ENCODE measurements at regions not wholly inside any gene's neighbourhood (a gene's known extent, or its start where the extent isn't known, plus 50 kb on each side); places are given as distances from the start of the nearest gene placed in this dataset.
"Not testable (repeated sequence)": the region's sequence is repeated elsewhere in the genome, so short reads cannot be mapped to it uniquely, and the experiment has no call there.

GRCh38 chr5:85647349-85648127 lies 970.2 kb upstream of the COX7C start:
- no peaks in the 10 kb centered on the region for H3K27me3 ChIP-seq
- H3K27ac ChIP-seq = no peak overlapping the region
- H3K4me3 ChIP-seq = no peak overlapping the region
- no peaks in the 10 kb centered on the region for H3K4me1 ChIP-seq
- H3K9me3 ChIP-seq = peaks cover 3% of the 10 kb centered on the region
- no peak for TF ChIP-seq EP300 (IDR thresholded peaks at IDR 0.05)
- no peak for TF ChIP-seq CTCF (IDR thresholded peaks at IDR 0.05)
- no peak for TF ChIP-seq POLR2A (IDR thresholded peaks at IDR 0.05)
- TF ChIP-seq POLR2AphosphoS5 (IDR thresholded peaks at IDR 0.05) = no peak
- no peak for DNase-seq (ENCODE audit: low spot score in 2 of 2)
- no peaks in the 10 kb centered on the region for H3K36me3 ChIP-seq
- WGBS = 84% methylated on average over 25 of the region's 25 CpGs

- no peaks in the 10 kb centered on the region for H3K4me1 ChIP-seq
- no peak overlapping the region for H3K4me3 ChIP-seq
- peaks cover 3% of the 10 kb centered on the region for H3K9me3 ChIP-seq
- TF ChIP-seq CTCF (IDR thresholded peaks at IDR 0.05) (no peak), POLR2AphosphoS5 (IDR thresholded peaks at IDR 0.05) (no peak), EP300 (IDR thresholded peaks at IDR 0.05) (no peak), POLR2A (IDR thresholded peaks at IDR 0.05) (no peak)
- no peak overlapping the region for H3K27ac ChIP-seq
- H3K36me3 ChIP-seq = no peaks in the 10 kb centered on the region
- no peak for DNase-seq (ENCODE audit: low spot score in 2 of 2)
- no peaks in the 10 kb centered on the region for H3K27me3 ChIP-seq
- 68% methylated on average over 4 of the region's 4 CpGs for WGBS
Observed at GRCh38 chr5:85648495-85648894, 969.2 kb upstream of the COX7C start.

- TF ChIP-seq POLR2AphosphoS5 (IDR thresholded peaks at IDR 0.05) = no peak
- TF ChIP-seq EP300 (IDR thresholded peaks at IDR 0.05) = no peak
- TF ChIP-seq CTCF (IDR thresholded peaks at IDR 0.05) = no peak
- no peak for TF ChIP-seq POLR2A (IDR thresholded peaks at IDR 0.05)
- Histone ChIP-seq H3K27ac (no peak overlapping the region), H3K9me3 (peaks cover 10% of the 10 kb centered on the region), H3K27me3 (no peaks in the 10 kb centered on the region), H3K4me1 (no peaks in the 10 kb centered on the region), H3K36me3 (no peaks in the 10 kb centered on the region), H3K4me3 (no peak overlapping the region)
- no peak for DNase-seq (ENCODE audit: low spot score in 2 of 2)
- WGBS = 44% methylated on average over 1 of the region's 1 CpG
Observed at GRCh38 chr5:85651731-85652130, 966.0 kb upstream of the COX7C start.

- H3K4me1 ChIP-seq; H3K27me3 ChIP-seq; H3K36me3 ChIP-seq; H3K4me3 ChIP-seq; H3K27ac ChIP-seq; DNase-seq (ENCODE audit: low spot score in 2 of 2): not testable (repeated sequence)
- H3K9me3 ChIP-seq = peaks cover 12% of the 10 kb centered on the region
- 68% methylated on average over 3 of the region's 3 CpGs for WGBS
Observed at GRCh38 chr5:85654144-85654543, 963.6 kb upstream of the COX7C start.

- TF ChIP-seq POLR2AphosphoS5 (IDR thresholded peaks at IDR 0.05) (no peak), POLR2A (IDR thresholded peaks at IDR 0.05) (no peak), CTCF (IDR thresholded peaks at IDR 0.05) (no peak), EP300 (IDR thresholded peaks at IDR 0.05) (no peak)
- WGBS = 68% methylated on average over 3 of the region's 3 CpGs
- H3K4me3 ChIP-seq = no peak overlapping the region
- no peak overlapping the region for H3K27ac ChIP-seq
- H3K4me1 ChIP-seq = no peaks in the 10 kb centered on the region
- H3K27me3 ChIP-seq = no peaks in the 10 kb centered on the region
- no peaks in the 10 kb centered on the region for H3K36me3 ChIP-seq
- DNase-seq (ENCODE audit: low spot score in 2 of 2) = no peak
- peaks cover 12% of the 10 kb centered on the region for H3K9me3 ChIP-seq
Observed at GRCh38 chr5:85656050-85656449, 961.7 kb upstream of the COX7C start.

- peaks cover 12% of the 10 kb centered on the region for H3K9me3 ChIP-seq
- DNase-seq (ENCODE audit: low spot score in 2 of 2); H3K36me3 ChIP-seq; H3K4me3 ChIP-seq; H3K27ac ChIP-seq; H3K4me1 ChIP-seq; H3K27me3 ChIP-seq: not testable (repeated sequence)
- 91% methylated on average over 1 of the region's 1 CpG for WGBS
Observed at GRCh38 chr5:85657328-85657727, 960.4 kb upstream of the COX7C start.

- H3K4me3 ChIP-seq; H3K27ac ChIP-seq; H3K4me1 ChIP-seq; H3K9me3 ChIP-seq; H3K36me3 ChIP-seq; H3K27me3 ChIP-seq; DNase-seq (ENCODE audit: low spot score in 2 of 2): not testable (repeated sequence)
- WGBS = 84% methylated on average over 19 of the region's 29 CpGs
Observed at GRCh38 chr5:85662969-85663707, 954.6 kb upstream of the COX7C start.
